22Rv1 (cell line): ENCODE measurements at regions not wholly inside any gene's neighbourhood (a gene's known extent, or its start where the extent isn't known, plus 50 kb on each side); places are given as distances from the start of the nearest gene placed in this dataset.

Source experiments
- ZFX ChIP-seq: fragments of 450-650 bp; IDR thresholded peaks from 2 replicates; pipeline ENCODE4 v1.6.1; 2017; ENCODE audit warnings: antibody characterized with exemption, borderline replicate concordance
- TF ChIP-seq, protein P1 (sequence below): fragments of 450-650 bp; IDR thresholded peaks from 2 replicates; pipeline ENCODE4 v1.5.1; 2017; ENCODE audit warnings: mild to moderate bottlenecking

DNA sequence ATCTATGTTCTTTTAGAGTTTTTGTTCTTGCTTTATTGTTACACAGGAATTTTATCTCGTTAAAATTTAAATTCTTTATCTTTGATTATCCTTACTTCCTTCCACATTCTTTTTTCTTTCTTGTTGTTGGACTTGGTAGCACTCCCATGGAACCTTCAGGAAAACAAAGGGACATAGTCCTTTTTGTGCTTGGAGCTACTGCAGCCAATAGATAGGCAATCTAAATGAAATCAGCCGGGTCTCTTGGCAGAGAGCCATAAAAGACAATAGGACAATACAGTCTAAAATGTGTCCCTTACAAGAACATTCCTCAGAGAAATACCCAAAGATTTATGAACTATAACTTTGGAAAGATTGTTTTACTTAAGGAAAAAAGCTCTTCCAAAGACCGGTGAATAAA, 548.1 kb upstream of the C9orf72 start:
- TF ChIP-seq, protein P1, sequence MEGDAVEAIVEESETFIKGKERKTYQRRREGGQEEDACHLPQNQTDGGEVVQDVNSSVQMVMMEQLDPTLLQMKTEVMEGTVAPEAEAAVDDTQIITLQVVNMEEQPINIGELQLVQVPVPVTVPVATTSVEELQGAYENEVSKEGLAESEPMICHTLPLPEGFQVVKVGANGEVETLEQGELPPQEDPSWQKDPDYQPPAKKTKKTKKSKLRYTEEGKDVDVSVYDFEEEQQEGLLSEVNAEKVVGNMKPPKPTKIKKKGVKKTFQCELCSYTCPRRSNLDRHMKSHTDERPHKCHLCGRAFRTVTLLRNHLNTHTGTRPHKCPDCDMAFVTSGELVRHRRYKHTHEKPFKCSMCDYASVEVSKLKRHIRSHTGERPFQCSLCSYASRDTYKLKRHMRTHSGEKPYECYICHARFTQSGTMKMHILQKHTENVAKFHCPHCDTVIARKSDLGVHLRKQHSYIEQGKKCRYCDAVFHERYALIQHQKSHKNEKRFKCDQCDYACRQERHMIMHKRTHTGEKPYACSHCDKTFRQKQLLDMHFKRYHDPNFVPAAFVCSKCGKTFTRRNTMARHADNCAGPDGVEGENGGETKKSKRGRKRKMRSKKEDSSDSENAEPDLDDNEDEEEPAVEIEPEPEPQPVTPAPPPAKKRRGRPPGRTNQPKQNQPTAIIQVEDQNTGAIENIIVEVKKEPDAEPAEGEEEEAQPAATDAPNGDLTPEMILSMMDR: no peak
- TF ChIP-seq ZFX: no peak
